ENCODE measurements at regions not wholly inside any gene's neighbourhood (a gene's known extent, or its start where the extent isn't known, plus 50 kb on each side); places are given as distances from the start of the nearest gene placed in this dataset.

DNA sequence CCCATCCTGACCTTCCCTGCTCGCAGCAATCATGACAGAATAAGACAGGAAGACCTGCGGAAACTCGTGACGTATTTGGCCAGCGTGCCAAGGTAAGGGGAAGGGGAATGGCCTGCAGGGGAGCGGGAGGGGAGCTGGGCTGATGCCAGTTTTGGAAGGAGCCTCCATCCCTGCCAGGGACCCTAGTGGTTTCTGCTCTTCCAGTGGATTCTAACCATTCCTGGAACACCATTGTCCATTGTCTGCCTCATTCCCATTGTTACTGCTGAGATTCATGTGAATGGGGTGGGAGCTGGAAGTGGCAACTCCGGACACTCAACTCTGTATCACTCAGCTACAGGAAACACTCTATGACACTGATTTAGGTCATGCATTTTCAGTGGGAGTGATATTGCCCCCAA lies 242.9 kb upstream of the ROPN1 start:
- DNase-seq (ENCODE audit: low spot score) (no peak), FAIRE-seq (peak; percentile 44)

DNA sequence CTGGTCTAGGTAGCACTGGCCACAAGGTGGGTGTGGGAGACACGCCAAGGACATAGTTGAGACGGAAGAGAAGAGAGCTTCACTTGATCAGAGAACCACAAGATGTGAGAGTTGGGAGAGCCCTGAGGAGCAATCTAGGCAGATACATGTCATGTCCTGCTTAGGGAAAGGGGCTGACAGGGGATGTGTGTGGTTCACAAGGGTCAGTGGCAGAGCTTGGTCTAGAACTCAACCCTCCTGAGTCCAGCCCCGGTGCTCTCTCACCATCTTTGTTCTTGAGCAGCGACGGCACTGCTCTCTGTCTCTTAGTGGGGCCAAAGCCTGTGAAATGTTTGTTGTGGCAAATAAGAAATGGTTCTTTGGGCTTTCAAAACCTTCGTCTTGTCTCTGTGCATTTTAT lies 243.5 kb upstream of the ROPN1 start:
- FAIRE-seq = no peak
- DNase-seq (ENCODE audit: low spot score) = no peak

DNA sequence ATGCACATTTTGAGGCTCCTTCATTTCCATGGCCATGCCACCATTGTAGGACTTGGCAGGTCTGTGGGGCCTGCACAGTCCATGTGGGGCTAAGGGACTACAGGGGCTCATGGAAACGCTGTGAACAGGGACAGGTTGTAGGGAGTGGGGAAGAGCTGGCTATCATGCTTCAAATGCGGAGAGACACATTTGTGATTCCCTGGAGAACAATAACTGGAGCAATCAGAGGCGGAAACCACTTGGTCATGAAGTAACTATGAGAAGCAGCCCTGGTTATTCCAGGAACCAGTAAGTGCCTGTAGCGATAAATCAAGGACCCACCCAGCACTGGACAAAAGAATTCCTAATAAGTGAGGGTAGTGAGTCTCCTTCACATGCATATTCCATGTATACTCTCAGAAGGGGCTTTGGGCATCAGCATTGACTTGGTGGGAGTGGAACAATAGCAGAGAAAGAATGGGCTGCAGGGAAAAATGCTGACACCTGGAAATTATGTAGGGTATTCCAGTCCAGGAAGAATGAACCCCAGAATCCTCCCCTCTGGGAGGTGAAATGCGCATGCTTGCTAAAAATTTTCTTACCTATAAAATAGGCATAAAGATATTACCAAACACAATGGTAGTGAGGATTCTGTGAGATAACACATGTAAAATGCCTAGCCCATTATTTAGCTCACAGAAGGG lies 251.4 kb upstream of the ROPN1 start:
- DNase-seq (ENCODE audit: low spot score) (no peak), FAIRE-seq (no peak)

DNA sequence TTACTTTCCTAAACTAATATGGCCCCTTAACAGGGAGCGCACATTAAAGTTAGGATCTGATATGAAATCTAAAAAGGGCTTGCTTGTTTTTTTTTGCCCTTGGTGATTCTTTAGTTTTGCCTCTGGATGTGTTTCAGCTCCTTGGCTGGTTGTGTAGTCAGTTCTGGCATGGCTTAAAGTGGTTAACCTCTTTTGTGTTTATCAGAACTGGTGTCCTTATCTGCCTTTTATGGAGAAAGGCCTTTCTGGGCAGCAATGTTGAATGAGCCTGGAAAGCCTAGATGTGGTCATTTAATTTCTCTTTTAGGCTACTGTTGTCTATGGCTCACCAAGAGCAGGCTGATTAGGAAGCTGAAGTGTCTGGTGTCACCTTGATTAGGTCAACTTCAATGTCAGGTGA lies 254.5 kb upstream of the ROPN1 start:
- DNase-seq (ENCODE audit: low spot score) (no peak), FAIRE-seq (no peak)

DNA sequence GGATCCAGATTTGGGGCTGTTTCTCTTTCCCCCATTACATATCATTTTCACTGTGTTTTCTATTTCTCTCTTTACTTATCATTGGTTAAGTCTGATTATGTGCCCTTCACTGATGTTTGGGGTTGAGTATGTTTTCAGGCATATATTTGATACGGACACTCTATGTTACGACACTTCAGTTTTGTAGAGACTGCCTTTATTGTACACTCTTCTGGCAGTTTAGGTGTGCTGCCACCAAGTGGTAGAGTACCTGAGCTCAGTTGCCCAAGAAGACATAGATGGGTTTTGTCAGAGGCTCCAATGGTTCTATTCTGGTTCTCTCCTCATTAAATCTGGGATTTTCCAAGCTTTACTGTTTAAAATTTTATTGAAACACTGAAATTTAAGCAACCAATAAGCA lies 255.0 kb upstream of the ROPN1 start:
- DNase-seq (ENCODE audit: low spot score) = peak; percentile 44
- peak; percentile 30 for FAIRE-seq

DNA sequence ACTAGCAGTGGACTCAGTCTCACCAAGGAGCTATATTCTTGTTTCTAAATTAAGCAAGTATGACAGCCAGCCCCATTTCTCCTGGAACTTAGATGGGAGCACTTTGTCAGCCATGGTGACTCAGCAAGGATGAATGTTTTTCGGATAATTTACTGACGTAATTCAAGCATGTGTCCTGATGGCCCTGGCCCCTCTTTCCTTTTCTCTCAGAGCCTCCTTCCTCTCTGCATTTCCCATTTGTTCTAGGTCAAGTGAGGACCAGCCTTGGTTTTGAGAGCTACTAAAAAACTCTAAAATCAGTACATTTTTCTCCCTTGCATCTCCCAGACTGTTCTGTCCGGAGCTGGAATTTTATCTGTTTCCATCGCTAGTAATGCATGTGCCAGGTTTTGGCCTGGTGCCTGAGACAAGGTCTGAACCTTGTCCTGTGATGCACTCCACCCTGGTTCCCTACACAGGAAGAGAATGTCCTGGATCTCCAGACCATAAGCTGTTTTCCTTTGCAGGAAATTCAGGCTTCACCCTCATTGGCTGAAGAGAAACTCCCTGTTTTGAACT lies 256.6 kb upstream of the ROPN1 start:
- DNase-seq (ENCODE audit: low spot score) = peak; percentile 77
- FAIRE-seq = no peak

DNA sequence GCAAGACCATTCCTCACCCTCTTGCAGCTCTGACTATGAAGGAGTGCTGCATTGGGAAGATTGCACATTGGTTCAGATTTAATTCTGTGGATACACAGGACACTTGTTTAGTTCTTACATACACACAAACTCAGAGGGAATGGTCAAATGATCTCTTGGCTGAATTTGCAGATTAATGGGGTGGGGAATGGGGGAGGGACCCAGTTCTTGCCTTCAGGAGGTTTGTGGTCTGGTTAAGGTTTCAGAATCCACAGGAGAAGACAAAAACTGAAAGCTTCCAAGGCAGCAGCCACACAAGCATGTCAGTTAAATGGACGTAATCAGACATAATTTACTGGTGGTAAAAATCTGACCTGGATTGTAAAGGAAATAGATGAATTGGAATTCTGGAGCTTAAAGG lies 257.1 kb upstream of the ROPN1 start:
- DNase-seq (ENCODE audit: low spot score) (no peak), FAIRE-seq (no peak)

DNA sequence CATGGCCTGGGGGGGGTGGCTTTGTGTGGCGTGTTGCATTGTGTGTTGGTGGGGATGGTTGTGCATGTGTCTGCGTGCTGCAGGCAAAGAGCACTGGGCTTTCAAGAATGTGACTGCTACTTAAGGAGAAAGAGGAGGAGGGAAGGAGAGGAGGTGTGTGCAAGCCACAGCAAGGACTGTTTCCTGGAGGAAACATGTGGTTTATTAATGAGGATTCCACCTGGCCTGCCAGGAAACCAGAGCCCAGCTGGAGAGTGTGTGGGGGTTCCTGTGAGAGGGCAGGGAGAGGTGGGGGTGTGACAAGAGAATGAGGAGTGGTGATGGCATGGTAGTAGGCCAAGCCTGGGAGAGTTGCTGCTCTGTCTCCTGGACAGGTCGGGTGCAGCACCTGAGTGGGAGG lies 258.1 kb upstream of the ROPN1 start:
- DNase-seq (ENCODE audit: low spot score) = peak; percentile 18
- FAIRE-seq = no peak

DNA sequence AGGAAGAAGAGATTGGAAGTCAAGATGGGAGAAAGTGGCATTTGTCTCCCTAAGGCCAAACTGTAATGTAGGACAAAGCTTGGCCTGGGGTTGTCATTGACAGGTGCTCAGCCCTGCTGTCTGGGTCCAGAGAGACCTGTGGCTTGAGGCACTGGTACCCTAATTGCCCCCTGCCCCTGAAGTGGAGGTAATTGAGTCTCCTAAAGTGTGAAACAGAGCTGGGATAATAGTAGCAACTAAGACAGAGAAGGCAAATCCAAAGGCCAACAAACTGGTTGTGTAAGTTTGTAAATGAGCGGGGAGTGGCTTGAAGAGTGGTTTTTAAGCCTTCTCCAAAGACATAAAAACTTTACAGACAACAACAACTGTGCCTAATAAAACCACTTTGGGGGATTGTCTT lies 264.2 kb upstream of the ROPN1 start:
- no peak for DNase-seq (ENCODE audit: low spot score)
- no peak for FAIRE-seq

DNA sequence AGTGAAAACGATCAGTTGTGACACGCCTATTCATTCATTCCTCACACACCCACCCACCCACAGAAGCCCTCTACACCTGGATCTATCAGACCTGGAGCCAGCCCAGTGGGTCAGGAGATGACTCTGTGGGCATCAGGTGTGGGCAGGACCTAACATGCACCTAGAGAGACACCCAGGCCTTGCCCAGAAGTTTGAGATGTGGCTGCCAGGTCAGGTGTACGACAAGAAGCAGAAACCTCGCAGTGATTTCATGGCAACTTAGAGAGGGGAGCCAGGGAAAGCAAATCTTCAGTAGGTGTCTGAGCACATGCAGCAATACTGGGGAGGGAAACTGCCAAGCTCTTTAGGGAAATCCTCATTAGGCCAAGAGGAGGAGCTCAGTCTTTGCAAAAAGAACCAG lies 264.7 kb upstream of the ROPN1 start:
- no peak for FAIRE-seq
- DNase-seq (ENCODE audit: low spot score) = no peak

DNA sequence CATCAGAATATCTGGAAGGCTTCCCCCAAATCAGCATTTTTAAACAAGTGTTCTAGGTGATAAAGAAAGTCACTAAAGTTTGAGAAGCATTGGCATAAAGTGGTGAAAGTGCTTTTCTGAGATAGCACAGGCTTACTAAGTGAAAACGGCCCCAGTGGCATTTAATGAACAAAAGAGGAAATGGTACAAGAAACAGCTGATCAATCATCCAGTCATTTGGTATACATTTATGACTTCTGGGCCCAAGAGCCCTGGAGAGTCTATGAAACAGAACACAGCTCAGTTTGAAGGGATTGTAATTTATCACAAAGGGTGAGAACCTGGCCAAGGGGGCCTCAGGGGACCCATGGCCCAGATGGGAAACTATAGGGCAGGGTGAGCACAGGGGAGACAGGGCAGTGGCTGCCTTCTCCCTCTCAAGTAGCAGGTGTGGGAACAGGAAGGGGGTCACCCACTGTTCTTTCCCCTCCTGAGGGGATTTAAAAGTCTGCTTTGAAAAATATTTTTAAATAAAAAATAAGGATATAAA lies 265.5 kb upstream of the ROPN1 start:
- no peak for FAIRE-seq

DNA sequence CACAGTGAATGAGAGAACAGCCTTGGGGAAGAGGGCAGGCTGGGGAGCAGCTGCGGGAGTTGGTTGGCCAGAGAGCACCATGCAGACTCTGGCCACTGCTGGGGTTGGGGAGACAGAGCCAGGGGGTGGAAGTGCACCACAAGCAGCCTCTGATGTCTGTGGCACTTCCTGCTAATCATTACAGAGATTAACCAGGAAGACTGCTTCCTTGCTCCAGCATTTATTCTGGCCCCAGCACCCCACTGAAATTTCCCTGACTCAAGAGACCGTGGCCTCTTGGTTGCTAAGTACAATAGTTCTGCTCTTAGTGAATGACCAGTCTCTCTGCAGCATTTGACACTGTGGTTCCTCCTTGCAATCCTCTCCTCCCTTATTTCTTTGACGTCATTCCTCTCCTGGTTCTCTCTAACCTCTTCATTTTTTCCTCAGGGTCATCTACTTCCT lies 266.2 kb upstream of the ROPN1 start:
- FAIRE-seq = no peak
- no peak for DNase-seq (ENCODE audit: low spot score)

More for the DNA sequence above, 265.5 kb upstream of the ROPN1 start:
- DNase-seq (ENCODE audit: low spot score) = no peak

DNA sequence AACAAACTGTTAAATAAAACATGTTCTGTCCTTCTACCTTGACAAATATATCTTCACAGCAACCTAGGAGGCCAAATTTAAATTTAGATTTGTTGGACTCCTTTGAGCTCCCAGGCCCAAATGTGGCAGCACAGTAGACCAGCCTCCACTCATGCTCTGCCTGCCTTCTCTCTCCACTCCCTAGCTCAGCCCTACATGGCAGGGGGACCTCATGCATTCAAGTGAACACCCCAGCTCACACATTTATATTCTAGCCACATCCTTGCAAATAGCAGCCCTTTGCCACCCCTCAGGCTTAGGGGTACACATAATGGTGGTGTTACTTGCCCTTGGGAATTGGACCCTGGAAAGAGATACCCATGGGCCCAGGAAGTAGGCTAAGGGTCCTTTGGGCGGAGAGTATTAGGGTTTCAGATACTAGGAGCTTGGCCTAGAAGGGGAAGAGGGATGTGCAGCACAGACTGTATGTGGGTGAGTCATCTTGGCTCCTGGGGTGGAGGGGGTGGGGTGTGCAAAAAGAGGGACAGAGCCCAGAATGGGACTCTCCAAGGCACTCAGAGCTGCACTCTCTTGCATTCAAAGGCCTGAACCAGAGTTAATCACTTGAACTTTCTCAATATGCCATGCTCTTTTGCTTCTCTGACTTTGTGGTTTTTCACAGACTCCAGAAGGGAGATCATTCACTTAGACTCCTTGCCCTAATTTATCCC lies 268.4 kb upstream of the ROPN1 start:
- FAIRE-seq (peak; percentile 82), DNase-seq (ENCODE audit: low spot score) (peak; percentile 85)

DNA sequence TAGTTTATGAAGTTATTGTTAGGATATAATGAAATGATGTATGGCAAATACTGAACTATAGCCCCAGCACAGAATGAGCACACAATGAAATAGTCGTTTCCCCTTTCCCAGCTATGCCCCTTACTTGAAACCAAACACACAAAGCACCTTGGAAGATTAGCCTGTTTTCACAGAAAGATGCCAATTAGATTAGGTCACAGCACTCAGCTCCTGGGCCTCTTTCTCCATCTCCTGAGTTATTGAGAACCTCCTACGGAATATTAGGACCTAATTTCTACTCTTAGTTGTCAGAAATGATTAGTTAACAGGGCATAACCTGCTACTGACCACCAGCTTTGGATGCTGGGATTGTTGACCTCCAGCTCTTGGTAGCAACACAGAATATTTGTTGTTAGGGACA lies 269.4 kb upstream of the ROPN1 start:
- DNase-seq (ENCODE audit: low spot score) (no peak), FAIRE-seq (no peak)

DNA sequence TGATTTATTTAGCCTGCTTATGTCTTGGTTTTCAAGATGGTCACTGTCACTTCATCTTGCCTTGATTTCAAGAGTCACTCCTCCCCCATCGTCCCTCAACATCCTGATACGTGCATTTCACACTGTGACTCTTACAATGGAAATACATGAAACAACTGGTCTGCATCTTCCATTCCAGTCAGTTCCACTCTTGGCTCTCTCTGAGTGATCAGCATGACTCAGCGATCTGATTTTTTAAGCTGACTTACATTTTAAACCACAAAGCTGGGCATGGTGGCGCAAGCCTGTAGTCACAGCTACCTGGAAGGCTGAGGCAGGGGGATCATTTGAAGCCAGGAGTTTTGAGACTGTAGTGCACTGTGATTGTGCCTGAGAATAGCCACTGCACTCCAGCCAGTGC lies 271.2 kb upstream of the ROPN1 start:
- DNase-seq (ENCODE audit: low spot score) (peak; percentile 67), FAIRE-seq (peak; percentile 93)

DNA sequence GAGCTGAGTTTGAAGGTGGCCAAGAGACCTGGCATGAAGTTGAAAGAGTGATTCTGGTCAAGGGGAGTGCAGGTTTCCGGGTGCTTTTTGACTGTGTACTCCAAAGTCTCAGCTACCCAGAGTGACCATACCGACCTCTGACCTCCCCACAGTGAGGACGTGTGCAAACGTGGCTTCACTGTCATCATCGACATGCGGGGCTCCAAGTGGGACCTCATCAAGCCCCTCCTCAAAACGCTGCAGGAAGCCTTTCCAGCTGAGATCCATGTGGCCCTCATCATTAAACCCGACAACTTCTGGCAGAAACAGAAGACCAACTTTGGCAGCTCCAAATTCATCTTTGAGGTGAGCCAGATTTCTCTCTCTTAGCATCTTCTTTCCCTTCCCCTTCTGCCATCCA lies 272.4 kb upstream of the ROPN1 start:
- FAIRE-seq = no peak
- no peak for DNase-seq (ENCODE audit: low spot score)

DNA sequence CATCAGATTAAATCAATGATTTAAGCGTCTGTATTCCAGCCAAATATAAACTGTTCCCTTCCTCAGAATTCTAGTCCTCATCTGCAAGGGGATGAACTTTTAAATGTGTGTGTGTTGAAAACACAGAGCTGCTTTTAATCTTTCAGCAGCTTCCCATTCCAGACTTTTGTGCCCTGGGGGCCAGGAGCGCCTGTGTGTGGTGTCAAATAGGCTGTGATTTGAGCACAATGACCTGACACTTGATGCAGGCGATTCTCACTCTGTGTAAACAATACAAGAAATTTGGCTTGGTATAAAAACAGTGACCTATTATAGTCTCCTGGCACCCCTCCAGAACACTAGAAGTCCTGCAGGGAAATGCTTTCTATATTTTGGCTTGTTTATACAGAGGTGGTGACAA lies 274.6 kb upstream of the ROPN1 start:
- DNase-seq (ENCODE audit: low spot score) (no peak), FAIRE-seq (no peak)

DNA sequence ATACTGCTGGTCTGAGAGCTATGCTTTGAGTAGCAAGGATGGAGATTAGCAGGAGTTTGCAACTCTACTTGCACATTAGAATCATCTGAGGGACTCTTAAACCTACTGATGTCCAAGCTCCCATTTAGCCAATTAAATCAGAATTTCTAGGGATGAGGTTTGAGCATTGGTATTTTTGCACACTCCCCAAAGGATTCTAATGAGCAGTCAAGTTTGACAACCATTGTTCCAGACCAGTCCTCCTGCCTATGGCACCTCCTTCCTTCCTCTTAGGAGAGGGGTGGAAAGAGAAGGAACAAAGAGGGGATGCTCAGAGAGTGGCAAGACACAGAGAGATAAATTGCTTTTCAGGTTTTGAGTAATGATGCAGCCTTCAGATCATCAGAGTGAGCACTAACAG lies 275.5 kb upstream of the ROPN1 start:
- DNase-seq (ENCODE audit: low spot score) (no peak), FAIRE-seq (no peak)

DNA sequence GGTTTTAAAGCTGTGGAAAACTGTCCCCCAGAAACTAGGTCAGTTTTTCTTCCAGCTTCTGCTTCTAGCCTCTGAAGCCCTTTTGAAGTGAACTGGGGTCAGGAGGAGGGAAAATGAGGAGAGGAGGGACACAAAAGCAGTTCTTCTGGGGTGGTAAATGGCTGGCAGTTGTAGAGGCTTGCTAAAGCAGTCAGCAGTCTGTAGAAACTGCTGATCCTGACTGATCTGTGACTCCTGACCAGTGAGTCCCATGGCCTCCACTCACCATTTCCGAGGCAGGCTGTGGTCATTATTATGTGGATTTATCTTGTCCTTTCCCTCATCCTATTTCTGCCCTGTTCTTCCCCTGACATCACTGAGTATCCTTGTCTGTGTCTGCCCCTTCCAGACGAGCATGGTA lies 276.4 kb upstream of the ROPN1 start:
- DNase-seq (ENCODE audit: low spot score) (no peak), FAIRE-seq (no peak)

DNA sequence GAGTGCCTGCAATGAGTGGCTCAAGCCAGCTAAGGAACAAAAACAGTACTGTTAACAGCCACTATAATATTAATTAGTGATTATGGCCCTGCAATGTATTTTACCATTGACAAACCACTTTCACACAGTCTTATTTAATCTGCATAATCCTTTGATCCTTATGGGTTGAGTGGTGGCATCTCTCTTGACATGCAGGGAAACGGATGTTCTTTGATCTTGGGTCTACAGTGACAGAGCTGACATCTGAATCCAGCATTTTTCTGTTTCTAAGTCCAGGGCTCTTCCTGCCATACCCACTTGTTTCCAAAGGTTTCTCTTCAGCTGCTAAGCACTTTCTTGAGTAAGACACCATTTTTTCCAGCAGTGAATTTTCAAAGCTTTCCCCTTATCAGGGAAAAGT lies 277.7 kb upstream of the ROPN1 start:
- FAIRE-seq = peak; percentile 27

DNA sequence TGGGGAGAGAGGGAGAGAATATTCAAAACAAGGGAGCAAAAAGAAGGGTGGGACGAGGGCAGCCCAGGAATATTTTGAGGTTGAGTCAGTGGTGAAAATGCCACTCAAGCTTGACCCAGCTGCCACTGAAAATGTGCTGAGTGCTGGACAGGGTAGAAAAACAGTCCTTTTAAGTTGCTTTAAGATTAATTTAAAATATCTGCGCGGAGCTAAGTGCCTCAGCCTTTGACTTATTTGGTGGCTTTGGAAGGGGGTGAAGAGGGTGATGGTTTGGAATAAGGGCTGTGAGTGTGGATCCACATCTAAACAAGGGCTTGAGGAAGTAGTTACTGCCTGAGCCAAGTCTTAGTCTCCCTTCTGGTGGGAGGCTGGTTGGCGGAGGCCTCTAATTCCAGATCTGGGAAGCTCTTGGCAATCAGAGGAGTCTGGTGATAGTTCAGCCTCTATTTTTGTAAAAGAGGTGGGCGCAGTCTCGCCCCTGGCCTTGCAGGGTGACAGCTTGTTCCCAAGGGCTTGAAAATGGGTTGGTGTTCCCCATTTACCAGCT lies 280.8 kb upstream of the ROPN1 start:
- FAIRE-seq = no peak
- DNase-seq (ENCODE audit: low spot score) = peak; percentile 50

More for the DNA sequence above, 277.7 kb upstream of the ROPN1 start:
- no peak for DNase-seq (ENCODE audit: low spot score)

DNA sequence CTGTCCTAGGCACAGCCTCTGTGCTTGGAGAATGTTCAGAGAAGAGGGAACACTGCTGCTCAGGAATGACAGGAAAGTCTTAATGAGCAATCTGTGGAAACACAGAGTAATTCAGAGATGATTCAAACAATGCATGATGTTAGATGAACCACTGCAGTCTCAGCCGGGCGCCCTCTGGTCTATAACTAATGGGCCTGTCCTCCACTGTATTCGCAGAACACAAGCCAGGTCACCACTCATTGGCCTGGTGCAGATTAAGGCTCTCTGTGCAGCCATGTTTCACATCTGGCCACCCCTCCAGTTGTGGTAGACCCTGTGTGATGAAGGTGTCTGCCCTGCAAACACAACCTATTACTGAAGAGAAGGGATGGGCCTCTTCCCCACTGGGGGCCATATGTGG lies 281.7 kb upstream of the ROPN1 start:
- FAIRE-seq = peak; percentile 23
- no peak for DNase-seq (ENCODE audit: low spot score)
